Central memory CD8-positive, alpha-beta T cell (primary cell): ENCODE measurements at regions not wholly inside any gene's neighbourhood (a gene's known extent, or its start where the extent isn't known, plus 50 kb on each side); places are given as distances from the start of the nearest gene placed in this dataset.

Source experiments
- ATAC-seq: fragments of 150-1000 bp; cut with Tn5 transposase; replicated peaks from 2 replicates; pipeline ENCODE4 v1.10.0; 2022; ENCODE audit warnings: mild to moderate bottlenecking, moderate FRiP score, moderate number of reproducible peaks; ENCODE audit not compliant: poor library complexity, severe bottlenecking; ENCODE audit errors: extremely low read depth
- DNase-seq, 2 donors: peaks; one replicate each; pipeline ENCODE4 v3.0.0; 2021; ENCODE audit warnings: low spot score in 2 of 2
- H3K27ac Mint-ChIP-seq: one replicate; pipeline ENCODE4 v1.8.0; 2022; ENCODE audit warnings: low read depth, mild to moderate bottlenecking, moderate library complexity, mixed read lengths
- H3K27me3 Mint-ChIP-seq: one replicate; pipeline ENCODE4 v1.8.0; 2022; ENCODE audit warnings: mixed read lengths
- H3K36me3 Mint-ChIP-seq: one replicate; pipeline ENCODE4 v1.8.0; 2022; ENCODE audit warnings: mild to moderate bottlenecking, moderate library complexity, mixed read lengths; ENCODE audit not compliant: insufficient read depth
- H3K4me1 Mint-ChIP-seq: one replicate; pipeline ENCODE4 v1.8.0; 2022; ENCODE audit warnings: mixed read lengths
- H3K4me3 Mint-ChIP-seq: one replicate; pipeline ENCODE4 v1.8.0; 2022; ENCODE audit warnings: mild to moderate bottlenecking, moderate library complexity, mixed read lengths
- H3K9me3 Mint-ChIP-seq: one replicate; pipeline ENCODE4 v1.8.0; 2022; ENCODE audit warnings: mixed read lengths

GRCh38 chr4:124015766-124016165, 619.2 kb downstream of the SPRY1 start:
- Mint-ChIP-seq H3K4me3 (no peak overlapping the region), H3K27ac (no peak overlapping the region), H3K27me3 (no peaks in the 10 kb centered on the region), H3K36me3 (peaks cover 1% of the 10 kb centered on the region), H3K9me3 (peaks cover 25% of the 10 kb centered on the region), H3K4me1 (no peaks in the 10 kb centered on the region)
- no peak for ATAC-seq
- no peak for DNase-seq

GRCh38 chr4:124017185-124017785, 620.7 kb downstream of the SPRY1 start:
- no peak overlapping the region for H3K27ac Mint-ChIP-seq
- H3K27me3 Mint-ChIP-seq: no peaks in the 10 kb centered on the region
- H3K4me3 Mint-ChIP-seq: no peak overlapping the region
- H3K36me3 Mint-ChIP-seq: peaks cover 1% of the 10 kb centered on the region
- ATAC-seq (no peak), DNase-seq (no peak)
- H3K4me1 Mint-ChIP-seq: no peaks in the 10 kb centered on the region
- peaks cover 14% of the 10 kb centered on the region for H3K9me3 Mint-ChIP-seq

DNA sequence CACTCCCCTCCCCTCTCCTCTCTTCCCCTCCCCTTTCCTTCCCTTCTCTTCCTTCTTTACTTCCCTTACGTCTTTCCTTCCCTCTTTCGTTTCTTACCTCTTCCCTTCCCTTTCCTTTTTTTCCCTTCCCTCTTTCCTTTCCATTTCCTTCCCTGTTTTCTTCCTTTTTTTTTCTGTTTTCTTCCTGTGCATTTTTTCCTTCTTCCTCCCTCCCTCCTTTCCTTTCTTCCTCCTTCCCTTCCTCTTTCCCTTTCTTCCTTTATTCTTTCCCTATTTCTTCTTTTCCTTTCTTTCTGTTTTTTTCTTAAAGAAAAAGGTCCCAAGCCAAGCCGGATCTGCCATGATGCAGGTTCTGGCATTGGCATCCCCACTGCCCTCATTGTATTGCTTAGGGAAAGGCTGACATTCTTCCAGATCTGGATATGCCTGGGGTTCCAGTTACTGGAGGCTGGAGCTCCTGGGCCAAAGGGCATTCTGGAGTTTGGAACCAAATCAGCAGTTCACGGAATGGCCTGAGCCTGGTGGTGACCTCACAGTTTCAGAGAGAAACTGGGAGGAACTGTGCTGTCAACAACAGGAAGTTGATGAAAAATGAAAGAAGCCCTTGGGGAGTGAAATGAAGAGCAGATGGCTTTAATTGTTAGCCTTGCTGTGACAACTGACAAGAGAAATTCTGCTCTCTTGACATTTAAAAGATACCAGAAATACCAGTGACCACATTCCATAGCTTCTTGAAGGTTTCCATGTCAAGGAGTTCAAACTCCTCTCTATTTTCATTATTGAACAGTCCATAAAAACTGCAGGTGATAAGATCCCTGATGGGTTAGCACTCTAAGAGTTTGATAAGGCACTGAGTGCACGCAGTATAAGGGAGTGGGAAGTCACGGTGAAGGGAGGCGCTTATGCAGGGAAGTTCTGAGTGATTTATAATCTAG, 622.1 kb downstream of the SPRY1 start:
- DNase-seq: no peak
- H3K36me3 Mint-ChIP-seq: peaks cover 1% of the 10 kb centered on the region
- H3K4me1 Mint-ChIP-seq: no peaks in the 10 kb centered on the region
- no peak overlapping the region for H3K27ac Mint-ChIP-seq
- no peak for ATAC-seq
- no peaks in the 10 kb centered on the region for H3K27me3 Mint-ChIP-seq
- H3K9me3 Mint-ChIP-seq: peaks cover 9% of the 10 kb centered on the region
- no peak overlapping the region for H3K4me3 Mint-ChIP-seq

DNA sequence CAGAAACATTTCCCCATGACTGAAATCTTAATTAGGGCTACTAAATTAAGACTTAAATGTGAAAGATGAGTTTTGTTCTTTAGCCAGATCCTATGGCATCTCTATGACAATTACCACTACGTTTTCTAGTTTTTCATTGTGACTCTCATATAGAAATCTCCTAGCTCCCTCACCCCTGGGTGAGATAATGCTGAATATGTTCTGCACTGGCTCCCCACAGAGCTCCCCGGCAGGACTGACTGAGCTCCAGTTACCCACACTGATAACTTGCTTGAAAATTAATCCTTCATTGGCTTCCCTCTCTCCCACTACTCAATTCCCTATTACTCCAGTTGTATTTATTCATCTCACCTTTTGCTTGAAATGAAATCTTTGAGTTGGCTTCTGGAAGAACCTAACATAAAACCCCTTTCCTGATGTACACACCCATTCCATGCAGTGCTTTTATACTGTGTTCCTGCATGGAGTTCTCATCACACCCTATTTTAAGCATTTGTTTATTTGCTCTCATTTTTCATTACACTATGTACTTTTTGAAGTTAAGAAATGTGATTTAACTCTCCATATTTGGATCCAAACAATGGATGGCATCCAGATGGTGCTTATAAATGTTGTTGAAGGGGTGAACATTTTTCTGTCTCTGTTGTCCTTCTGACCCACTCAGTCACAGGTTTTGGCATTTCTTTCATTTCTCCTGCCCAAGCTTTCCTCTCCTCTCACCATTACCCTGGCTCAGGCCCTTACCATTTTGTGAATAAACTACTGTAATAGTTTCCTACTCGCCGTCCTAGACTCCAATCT, 623.4 kb downstream of the SPRY1 start:
- Mint-ChIP-seq H3K4me1 (no peaks in the 10 kb centered on the region), H3K27me3 (no peaks in the 10 kb centered on the region), H3K4me3 (no peak overlapping the region), H3K27ac (no peak overlapping the region), H3K9me3 (peaks cover 9% of the 10 kb centered on the region), H3K36me3 (peaks cover 1% of the 10 kb centered on the region)
- no peak for ATAC-seq
- DNase-seq: no peak

DNA sequence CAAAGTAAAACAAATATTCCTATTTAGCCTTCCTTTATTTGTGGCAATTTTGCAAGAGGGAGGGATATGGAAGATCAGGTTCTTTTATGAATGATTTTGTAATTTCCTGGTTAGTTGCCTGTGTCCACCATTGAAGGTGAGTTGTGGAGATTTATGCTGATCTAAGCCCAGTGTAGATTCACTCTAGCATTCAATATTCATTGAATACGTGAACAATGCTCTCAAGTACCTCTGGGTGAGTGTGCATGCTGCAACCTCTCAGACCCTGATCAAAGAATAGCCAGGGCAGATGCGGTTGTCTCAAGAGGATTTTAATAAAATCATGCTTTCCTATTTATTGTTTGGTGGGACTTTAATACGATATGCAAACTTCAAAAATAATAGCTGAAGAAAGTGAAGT, 628.4 kb downstream of the SPRY1 start:
- Mint-ChIP-seq H3K4me1 (no peaks in the 10 kb centered on the region), H3K27ac (no peak overlapping the region), H3K27me3 (no peaks in the 10 kb centered on the region), H3K36me3 (no peaks in the 10 kb centered on the region), H3K9me3 (peaks cover 11% of the 10 kb centered on the region), H3K4me3 (no peak overlapping the region)
- DNase-seq (no peak), ATAC-seq (no peak)

GRCh38 chr4:124025428-124025827, 628.8 kb downstream of the SPRY1 start:
- no peaks in the 10 kb centered on the region for H3K4me1 Mint-ChIP-seq
- no peak for ATAC-seq
- no peaks in the 10 kb centered on the region for H3K27me3 Mint-ChIP-seq
- no peak overlapping the region for H3K27ac Mint-ChIP-seq
- peaks cover 7% of the 10 kb centered on the region for H3K9me3 Mint-ChIP-seq
- DNase-seq: no peak
- H3K4me3 Mint-ChIP-seq: no peak overlapping the region
- no peaks in the 10 kb centered on the region for H3K36me3 Mint-ChIP-seq

DNA sequence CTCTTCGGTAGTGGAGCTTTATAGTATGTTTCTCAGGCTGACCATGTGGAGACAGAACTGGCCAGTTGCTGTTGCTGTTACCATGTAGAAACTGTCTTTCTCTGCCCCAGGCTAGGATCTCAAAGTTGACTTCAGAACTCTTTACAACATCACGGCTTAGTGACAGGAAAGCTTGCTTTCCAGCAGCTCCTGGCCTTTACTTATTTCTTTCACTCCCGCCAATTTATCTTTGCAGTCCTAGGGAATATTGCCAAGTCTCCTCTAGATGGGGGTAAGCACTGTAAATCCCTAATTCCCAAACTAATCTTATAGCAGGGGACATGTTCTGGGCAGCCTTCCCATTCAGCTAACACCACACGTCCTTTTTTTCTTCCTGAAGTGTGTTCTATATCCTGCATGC, 631.6 kb downstream of the SPRY1 start:
- no peak for ATAC-seq
- Mint-ChIP-seq H3K27ac (no peak overlapping the region), H3K4me3 (no peak overlapping the region), H3K36me3 (no peaks in the 10 kb centered on the region), H3K9me3 (peaks cover 5% of the 10 kb centered on the region), H3K27me3 (no peaks in the 10 kb centered on the region), H3K4me1 (no peaks in the 10 kb centered on the region)
- no peak for DNase-seq

DNA sequence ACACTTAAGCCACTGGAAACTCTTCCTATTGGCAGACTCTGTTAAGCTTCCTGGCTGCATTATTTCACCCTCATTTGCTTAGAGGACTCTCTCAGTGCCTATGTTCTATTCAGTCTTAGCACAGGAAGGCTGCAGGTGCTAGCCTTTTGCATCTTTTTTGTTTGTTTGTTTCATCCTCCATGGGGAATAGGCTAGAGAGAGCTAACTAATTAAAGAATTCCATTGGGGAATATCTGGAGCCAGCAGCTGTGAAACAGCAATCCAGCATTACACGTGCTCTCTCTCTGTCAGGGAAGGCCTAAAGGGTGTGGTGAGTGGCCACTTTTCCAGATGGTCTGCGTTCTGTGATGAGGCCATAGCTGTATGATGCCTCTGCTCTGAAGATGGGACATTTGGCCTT, 633.6 kb downstream of the SPRY1 start:
- Mint-ChIP-seq H3K27ac (no peak overlapping the region), H3K27me3 (no peaks in the 10 kb centered on the region), H3K4me3 (no peak overlapping the region), H3K4me1 (no peaks in the 10 kb centered on the region), H3K36me3 (no peaks in the 10 kb centered on the region), H3K9me3 (peaks cover 5% of the 10 kb centered on the region)
- DNase-seq: no peak
- ATAC-seq: no peak

DNA sequence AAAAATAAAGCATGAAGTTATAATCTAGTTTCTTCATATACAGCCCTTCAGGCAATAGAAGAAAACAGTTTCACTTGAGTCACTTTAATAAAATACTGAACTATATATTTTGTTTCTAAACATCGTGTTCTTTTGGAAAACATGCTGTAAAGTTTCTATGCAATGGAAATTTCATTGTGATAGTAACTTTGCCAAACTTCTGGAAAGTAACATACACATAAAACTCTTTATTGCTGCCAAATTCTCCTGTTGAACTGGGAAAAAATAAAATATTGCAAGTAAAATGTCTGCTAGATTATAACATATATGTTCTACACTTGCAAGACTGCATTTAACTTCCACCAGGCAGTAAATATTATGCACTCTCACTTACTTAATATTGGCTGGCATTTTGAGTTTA, 635.4 kb downstream of the SPRY1 start:
- H3K27ac Mint-ChIP-seq: no peak overlapping the region
- no peaks in the 10 kb centered on the region for H3K36me3 Mint-ChIP-seq
- ATAC-seq (no peak), DNase-seq (no peak)
- H3K27me3 Mint-ChIP-seq: no peaks in the 10 kb centered on the region
- H3K9me3 Mint-ChIP-seq: no peaks in the 10 kb centered on the region
- no peak overlapping the region for H3K4me3 Mint-ChIP-seq
- no peaks in the 10 kb centered on the region for H3K4me1 Mint-ChIP-seq

- ATAC-seq (no peak), DNase-seq (no peak)
- no peak overlapping the region for H3K4me3 Mint-ChIP-seq
- no peaks in the 10 kb centered on the region for H3K4me1 Mint-ChIP-seq
- no peaks in the 10 kb centered on the region for H3K36me3 Mint-ChIP-seq
- H3K27me3 Mint-ChIP-seq: no peaks in the 10 kb centered on the region
- H3K27ac Mint-ChIP-seq: no peak overlapping the region
- peaks cover 10% of the 10 kb centered on the region for H3K9me3 Mint-ChIP-seq
Observed at GRCh38 chr4:124035364-124036041, 638.9 kb downstream of the SPRY1 start.

DNA sequence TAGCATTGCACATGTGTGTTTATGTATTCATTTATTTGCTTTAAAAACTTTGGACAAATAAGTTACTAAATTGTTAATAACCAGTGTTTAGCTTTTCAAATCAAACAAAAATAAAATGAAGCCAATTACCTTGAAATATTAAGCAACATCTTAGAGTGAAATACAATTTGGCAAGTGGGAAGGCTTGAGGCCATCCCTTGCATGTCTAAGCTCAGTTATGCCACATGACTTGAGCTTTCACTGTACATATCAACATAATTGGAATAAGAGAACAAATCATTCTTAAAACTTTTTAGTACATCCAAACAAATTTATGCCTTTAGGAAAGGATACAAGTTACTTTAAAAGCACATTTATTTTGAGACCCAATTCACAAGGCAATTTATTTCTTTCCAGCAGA, 640.6 kb downstream of the SPRY1 start:
- no peak for DNase-seq
- Mint-ChIP-seq H3K9me3 (peaks cover 10% of the 10 kb centered on the region), H3K27me3 (no peaks in the 10 kb centered on the region), H3K27ac (no peak overlapping the region), H3K36me3 (no peaks in the 10 kb centered on the region), H3K4me3 (no peak overlapping the region), H3K4me1 (no peaks in the 10 kb centered on the region)
- no peak for ATAC-seq

DNA sequence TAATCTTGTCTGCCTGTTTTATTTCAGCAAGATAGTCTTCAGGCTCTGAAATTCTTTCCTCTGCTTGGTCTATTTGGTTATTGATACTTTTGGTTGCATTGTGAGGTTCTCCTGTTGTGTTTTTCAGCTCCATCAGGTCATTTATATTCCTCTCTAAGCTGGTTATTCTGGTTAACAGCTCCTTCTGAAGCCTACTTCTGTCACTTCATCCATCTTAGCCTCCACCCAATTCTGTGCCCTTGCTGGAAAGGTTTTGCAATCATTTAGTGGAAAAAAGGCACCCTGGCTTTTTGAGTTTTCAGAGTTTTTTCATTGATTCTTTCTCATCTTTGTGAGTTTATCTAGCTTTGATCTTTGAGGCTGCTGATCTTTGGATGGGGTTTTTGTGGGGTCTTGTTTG, 647.7 kb downstream of the SPRY1 start:
- H3K27me3 Mint-ChIP-seq: no peaks in the 10 kb centered on the region
- H3K4me3 Mint-ChIP-seq: no peak overlapping the region

More for the DNA sequence above, 647.7 kb downstream of the SPRY1 start:
- DNase-seq: no peak
- H3K36me3 Mint-ChIP-seq: no peaks in the 10 kb centered on the region
- H3K9me3 Mint-ChIP-seq: peaks cover 28% of the 10 kb centered on the region
- no peak for ATAC-seq
- no peak overlapping the region for H3K27ac Mint-ChIP-seq
- no peaks in the 10 kb centered on the region for H3K4me1 Mint-ChIP-seq
